Fibroblast of villous mesenchyme (primary cell): ENCODE measurements at regions not wholly inside any gene's neighbourhood (a gene's known extent, or its start where the extent isn't known, plus 50 kb on each side); places are given as distances from the start of the nearest gene placed in this dataset. TPM values are rescaled to one million over a fixed set of nuclear protein-coding genes. Genes with fewer than 3 reads are reported as not detected.
"Not testable (repeated sequence)": the region's sequence is repeated elsewhere in the genome, so short reads cannot be mapped to it uniquely, and the experiment has no call there.

Experiments used
- DNase-seq: peaks from one replicate; pipeline ENCODE4 v3.0.0-alpha.2; 2010; ENCODE audit warnings: low read depth
- H3K4me3 ChIP-seq: 2 replicates; pipeline ENCODE4 v1.5.1; 2011; ENCODE audit warnings: low read depth, mild to moderate bottlenecking, low read length
- CTCF ChIP-seq: IDR thresholded peaks from 2 replicates; pipeline ENCODE4 v1.5.1; 2012; ENCODE audit warnings: low read depth, mild to moderate bottlenecking, low read length; ENCODE audit not compliant: insufficient read depth
- small RNA-seq: library from RNA; depleted of rRNA; stranded (forward); fragments of <200 nt; gene quantifications from one replicate; pipeline ENCODE3, GENCODE V24; 2012

DNA sequence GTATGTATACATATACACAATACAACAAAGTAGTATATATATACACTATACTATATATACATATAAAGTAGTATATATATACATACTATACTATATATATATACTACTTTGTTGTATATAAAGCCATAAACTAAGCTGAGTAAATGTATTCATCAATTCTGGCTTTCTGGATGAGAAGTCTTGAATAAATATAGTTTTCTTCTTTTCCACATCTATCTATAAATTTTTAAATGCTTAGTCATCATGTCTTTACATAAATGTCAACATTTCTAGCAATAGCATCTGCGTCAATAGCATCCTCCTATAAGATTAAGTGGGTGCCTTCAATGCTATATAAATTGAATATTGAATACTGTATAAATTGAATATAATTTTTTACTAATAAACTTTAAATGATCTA is 63.1 kb upstream of the COX7C start:
- TF ChIP-seq CTCF = no peak
- DNase-seq = no peak
- no peak overlapping the region for H3K4me3 ChIP-seq

- no peak overlapping the region for H3K4me3 ChIP-seq
- no peak for TF ChIP-seq CTCF
- no peak for DNase-seq
Measured at GRCh38 chr5:86557920-86558319, 59.8 kb upstream of the COX7C start.

DNA sequence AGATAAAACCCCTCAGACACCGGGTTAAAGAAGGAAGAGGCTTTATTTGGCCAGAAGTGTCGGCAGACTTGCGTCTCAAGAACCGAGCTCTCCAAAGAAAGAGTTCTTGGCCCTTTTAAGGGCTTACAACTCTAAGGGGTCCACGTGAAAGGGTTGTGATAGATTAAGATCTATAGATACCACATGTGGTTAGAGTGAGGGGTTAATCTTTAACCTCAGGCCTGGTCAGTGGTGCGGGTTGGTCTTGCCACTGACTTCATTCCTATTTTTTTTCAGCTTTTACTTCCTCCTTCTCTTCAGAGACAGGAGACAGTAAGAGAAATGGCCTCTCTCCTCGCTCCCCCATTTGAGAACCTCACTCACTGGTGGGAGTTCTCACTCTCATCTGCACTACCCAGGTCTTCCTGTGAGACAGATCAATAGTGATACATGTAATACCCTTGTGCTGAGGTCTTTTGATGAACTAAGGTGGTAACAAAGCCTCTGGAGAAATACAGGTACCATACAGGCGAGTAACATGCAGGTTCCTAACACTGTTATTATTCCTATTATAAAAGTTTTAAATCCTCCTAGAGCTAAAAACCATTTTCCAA is 52.4 kb upstream of the COX7C start:
- no peak for DNase-seq
- TF ChIP-seq CTCF = no peak
- no peak overlapping the region for H3K4me3 ChIP-seq

- not testable (repeated sequence) for H3K4me3 ChIP-seq, DNase-seq
Measured at GRCh38 chr5:86566030-86566429, 51.7 kb upstream of the COX7C start.

Small RNA genes in the stretch of these regions (small RNA-seq; reads per million reads assigned to genes)
- gene RBBP4P6 = not detected
